ENCODE measurements at regions not wholly inside any gene's neighbourhood (a gene's known extent, or its start where the extent isn't known, plus 50 kb on each side); places are given as distances from the start of the nearest gene placed in this dataset.

- Histone ChIP-seq H3K79me2 (ENCODE audit: insufficient read depth, low read length) (no peaks in the 10 kb centered on the region), H3K27ac (ENCODE audit: low read length) (no peak overlapping the region), H3K4me2 (ENCODE audit: insufficient read depth, low read length) (no peak overlapping the region), H3K36me3 (ENCODE audit: insufficient read depth, low read length) (no peaks in the 10 kb centered on the region), H2AFZ (ENCODE audit: low read depth, low read length) (no peak overlapping the region), H3K9ac (ENCODE audit: low read depth, low read length) (no peak overlapping the region), H3K27me3 (ENCODE audit: insufficient read depth, low read length, poor library complexity) (no peaks in the 10 kb centered on the region), H3K4me1 (ENCODE audit: insufficient read depth, low read length) (no peaks in the 10 kb centered on the region), H4K20me1 (ENCODE audit: insufficient read depth, low read length) (no peaks in the 10 kb centered on the region), H3K4me3 (ENCODE audit: low read depth in 1 of 2, low read length in 2 of 2) (no peak overlapping the region), H3K9me3 (ENCODE audit: insufficient read depth, low read length, severe bottlenecking) (no peaks in the 10 kb centered on the region)
- no peak for ATAC-seq (ENCODE audit: insufficient read depth, low read depth)
- TF ChIP-seq EZH2 (IDR thresholded peaks at IDR 0.05; ENCODE audit: borderline replicate concordance, low read depth, low read length, severe bottlenecking) (no peak), CTCF (IDR thresholded peaks at IDR 0.05; ENCODE audit: borderline replicate concordance, extremely low read depth, low read length, poor library complexity, severe bottlenecking) (no peak)
- DNase-seq = no peak
These were observed 804.6 kb downstream of the SLITRK6 start for GRCh38 chr13:84994582-84994981.

GRCh38 chr13:84985860-84986259, 813.4 kb downstream of the SLITRK6 start:
- H3K9ac ChIP-seq (ENCODE audit: low read depth, low read length) = no peak overlapping the region
- H3K4me1 ChIP-seq (ENCODE audit: insufficient read depth, low read length) = no peaks in the 10 kb centered on the region
- DNase-seq (no peak), ATAC-seq (ENCODE audit: insufficient read depth, low read depth) (no peak)
- no peak overlapping the region for H3K27ac ChIP-seq (ENCODE audit: low read length)
- no peak overlapping the region for H3K4me2 ChIP-seq (ENCODE audit: insufficient read depth, low read length)
- TF ChIP-seq EZH2 (IDR thresholded peaks at IDR 0.05; ENCODE audit: borderline replicate concordance, low read depth, low read length, severe bottlenecking) = no peak
- no peak for TF ChIP-seq CTCF (IDR thresholded peaks at IDR 0.05; ENCODE audit: borderline replicate concordance, extremely low read depth, low read length, poor library complexity, severe bottlenecking)
- H3K9me3 ChIP-seq (ENCODE audit: insufficient read depth, low read length, severe bottlenecking) = no peaks in the 10 kb centered on the region
- H3K36me3 ChIP-seq (ENCODE audit: insufficient read depth, low read length) = no peaks in the 10 kb centered on the region
- H4K20me1 ChIP-seq (ENCODE audit: insufficient read depth, low read length) = no peaks in the 10 kb centered on the region
- H3K27me3 ChIP-seq (ENCODE audit: insufficient read depth, low read length, poor library complexity) = no peaks in the 10 kb centered on the region
- H3K4me3 ChIP-seq (ENCODE audit: low read depth in 1 of 2, low read length in 2 of 2) = no peak overlapping the region
- no peaks in the 10 kb centered on the region for H3K79me2 ChIP-seq (ENCODE audit: insufficient read depth, low read length)
- H2AFZ ChIP-seq (ENCODE audit: low read depth, low read length) = no peak overlapping the region

- no peak for ATAC-seq (ENCODE audit: insufficient read depth, low read depth)
- H3K4me2 ChIP-seq (ENCODE audit: insufficient read depth, low read length) = no peak overlapping the region
- H4K20me1 ChIP-seq (ENCODE audit: insufficient read depth, low read length) = no peaks in the 10 kb centered on the region
- TF ChIP-seq CTCF (IDR thresholded peaks at IDR 0.05; ENCODE audit: borderline replicate concordance, extremely low read depth, low read length, poor library complexity, severe bottlenecking) (no peak), EZH2 (IDR thresholded peaks at IDR 0.05; ENCODE audit: borderline replicate concordance, low read depth, low read length, severe bottlenecking) (no peak)
- no peaks in the 10 kb centered on the region for H3K4me1 ChIP-seq (ENCODE audit: insufficient read depth, low read length)
- H3K4me3 ChIP-seq (ENCODE audit: low read depth in 1 of 2, low read length in 2 of 2) = no peak overlapping the region
- no peaks in the 10 kb centered on the region for H3K79me2 ChIP-seq (ENCODE audit: insufficient read depth, low read length)
- no peaks in the 10 kb centered on the region for H3K36me3 ChIP-seq (ENCODE audit: insufficient read depth, low read length)
- no peaks in the 10 kb centered on the region for H3K27me3 ChIP-seq (ENCODE audit: insufficient read depth, low read length, poor library complexity)
- H3K27ac ChIP-seq (ENCODE audit: low read length) = no peak overlapping the region
- H3K9ac ChIP-seq (ENCODE audit: low read depth, low read length) = no peak overlapping the region
- no peak overlapping the region for H2AFZ ChIP-seq (ENCODE audit: low read depth, low read length)
- DNase-seq = no peak
- no peaks in the 10 kb centered on the region for H3K9me3 ChIP-seq (ENCODE audit: insufficient read depth, low read length, severe bottlenecking)
These were observed 815.9 kb downstream of the SLITRK6 start for GRCh38 chr13:84983321-84983720.

GRCh38 chr13:84980571-84980970, 818.6 kb downstream of the SLITRK6 start:
- Histone ChIP-seq H3K36me3 (ENCODE audit: insufficient read depth, low read length) (no peaks in the 10 kb centered on the region), H3K9ac (ENCODE audit: low read depth, low read length) (no peak overlapping the region), H3K4me2 (ENCODE audit: insufficient read depth, low read length) (no peak overlapping the region), H3K27ac (ENCODE audit: low read length) (no peak overlapping the region), H2AFZ (ENCODE audit: low read depth, low read length) (no peak overlapping the region), H3K4me1 (ENCODE audit: insufficient read depth, low read length) (no peaks in the 10 kb centered on the region), H3K79me2 (ENCODE audit: insufficient read depth, low read length) (no peaks in the 10 kb centered on the region), H3K27me3 (ENCODE audit: insufficient read depth, low read length, poor library complexity) (no peaks in the 10 kb centered on the region), H3K4me3 (ENCODE audit: low read depth in 1 of 2, low read length in 2 of 2) (no peak overlapping the region), H3K9me3 (ENCODE audit: insufficient read depth, low read length, severe bottlenecking) (no peaks in the 10 kb centered on the region), H4K20me1 (ENCODE audit: insufficient read depth, low read length) (no peaks in the 10 kb centered on the region)
- TF ChIP-seq CTCF (IDR thresholded peaks at IDR 0.05; ENCODE audit: borderline replicate concordance, extremely low read depth, low read length, poor library complexity, severe bottlenecking) (no peak), EZH2 (IDR thresholded peaks at IDR 0.05; ENCODE audit: borderline replicate concordance, low read depth, low read length, severe bottlenecking) (no peak)
- DNase-seq = no peak
- ATAC-seq (ENCODE audit: insufficient read depth, low read depth) = no peak
